GM12864 (cell line): ENCODE measurements at regions not wholly inside any gene's neighbourhood (a gene's known extent, or its start where the extent isn't known, plus 50 kb on each side); places are given as distances from the start of the nearest gene placed in this dataset.

Experiments used
- DNase-seq: peaks from one replicate; pipeline ENCODE4 v3.0.0-alpha.2; 2011; ENCODE audit warnings: low read depth
- H3K4me3 ChIP-seq: 2 replicates; pipeline ENCODE4 v1.5.1; 2011; ENCODE audit warnings: mild to moderate bottlenecking, low read depth, low read length, control low read depth
- CTCF ChIP-seq: IDR thresholded peaks from 2 replicates; pipeline ENCODE4 v1.5.1; 2011; ENCODE audit warnings: low read depth, mild to moderate bottlenecking, moderate library complexity, low read length, control low read depth, inconsistent platforms; ENCODE audit errors: missing control alignments

DNA sequence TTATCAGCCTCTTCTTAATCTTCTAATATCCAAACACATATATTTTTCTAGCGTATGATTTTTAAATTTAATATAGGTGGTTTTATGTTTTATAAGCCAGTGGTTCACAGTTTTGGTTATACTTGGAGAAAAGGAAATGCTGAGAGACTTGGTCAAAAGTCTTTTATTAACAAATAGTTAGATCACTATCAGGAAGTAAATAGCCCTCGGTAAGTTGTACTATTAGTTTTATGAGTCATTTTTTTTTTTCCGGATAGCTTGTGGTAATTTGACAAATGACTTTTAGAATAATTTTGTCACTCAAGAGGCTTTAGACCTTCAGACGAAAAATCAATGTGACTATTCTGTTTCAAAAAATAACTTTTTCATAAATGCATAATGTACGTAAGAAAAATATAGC lies 232.2 kb upstream of the ROBO1 start:
- TF ChIP-seq CTCF: no peak
- DNase-seq: no peak
- no peak overlapping the region for H3K4me3 ChIP-seq

GRCh38 chr3:79994397-79994796 lies 226.6 kb upstream of the ROBO1 start:
- TF ChIP-seq CTCF: no peak
- no peak for DNase-seq
- no peak overlapping the region for H3K4me3 ChIP-seq

DNA sequence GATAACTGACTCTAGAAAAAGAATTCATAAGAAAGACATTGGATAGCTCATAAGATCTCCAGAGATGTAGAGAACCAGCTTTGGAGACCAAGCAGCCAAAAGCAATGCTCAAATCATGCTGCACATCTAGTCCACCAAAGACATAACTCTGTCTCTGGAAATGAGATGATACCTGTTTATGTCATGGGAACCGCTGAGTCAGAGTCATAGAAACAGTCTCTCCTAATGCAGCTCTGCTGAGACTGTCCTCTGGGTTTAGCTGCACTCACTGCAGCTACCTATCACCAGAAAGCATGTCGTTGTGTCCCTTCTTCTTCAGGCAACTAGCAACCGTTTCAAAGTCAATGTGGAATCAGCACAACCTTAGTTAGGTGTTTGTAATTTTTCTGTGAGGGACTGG lies 218.5 kb upstream of the ROBO1 start:
- no peak for DNase-seq
- H3K4me3 ChIP-seq: no peak overlapping the region
- TF ChIP-seq CTCF: no peak

- no peak overlapping the region for H3K4me3 ChIP-seq
- no peak for DNase-seq
- TF ChIP-seq CTCF: no peak
Observed at GRCh38 chr3:79985816-79986215, 218.0 kb upstream of the ROBO1 start.

GRCh38 chr3:79983118-79983517 lies 215.3 kb upstream of the ROBO1 start:
- no peak for DNase-seq
- no peak overlapping the region for H3K4me3 ChIP-seq
- TF ChIP-seq CTCF: no peak

- DNase-seq: no peak
- TF ChIP-seq CTCF: no peak
- H3K4me3 ChIP-seq: no peak overlapping the region
Observed at GRCh38 chr3:79979990-79980389, 212.2 kb upstream of the ROBO1 start.

DNA sequence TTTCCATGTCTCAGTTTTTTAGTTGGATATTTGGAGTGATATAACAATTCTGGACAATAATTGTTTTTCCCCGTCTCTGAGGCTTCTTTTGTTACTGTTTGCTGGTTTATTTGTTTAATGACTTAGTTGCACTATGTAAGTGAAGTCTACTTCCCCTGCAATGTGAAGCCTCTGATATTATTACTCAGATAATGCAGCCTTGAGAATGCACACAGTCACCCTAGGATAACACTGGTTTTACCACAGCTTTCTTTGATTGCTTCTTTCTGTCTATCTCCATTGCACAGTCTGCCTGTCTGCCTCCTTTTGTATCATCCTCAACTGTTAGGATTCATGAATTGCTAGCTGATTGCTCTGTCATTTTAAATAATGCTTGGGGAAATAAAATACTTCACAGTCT lies 208.7 kb upstream of the ROBO1 start:
- TF ChIP-seq CTCF: no peak
- DNase-seq: no peak

More for the DNA sequence above, 208.7 kb upstream of the ROBO1 start:
- H3K4me3 ChIP-seq: no peak overlapping the region
